ENCODE measurements at regions not wholly inside any gene's neighbourhood (a gene's known extent, or its start where the extent isn't known, plus 50 kb on each side); places are given as distances from the start of the nearest gene placed in this dataset.

- no peak for TF ChIP-seq FOXP4 (CRISPR knock-in tag; IDR thresholded peaks at IDR 0.05; ENCODE audit: borderline replicate concordance)
- TF ChIP-seq CBX8 (IDR thresholded peaks at IDR 0.05; ENCODE audit: borderline replicate concordance, extremely low read depth, low read depth, low read length, poor library complexity, severe bottlenecking), result no peak
- no peak for TF ChIP-seq ATF2 (CRISPR knock-in tag; IDR thresholded peaks at IDR 0.05)
- TF ChIP-seq ZNF780A (CRISPR knock-in tag; IDR thresholded peaks at IDR 0.05), result no peak
- no peak for TF ChIP-seq MXD1 (CRISPR knock-in tag; IDR thresholded peaks at IDR 0.05; ENCODE audit: borderline replicate concordance, poor library complexity, severe bottlenecking)
- no peak for TF ChIP-seq TCF3 (CRISPR knock-in tag; IDR thresholded peaks at IDR 0.05)
- TF ChIP-seq MAFG (tag; conservative IDR thresholded peaks at IDR 0.05), result no peak
- no peak for TF ChIP-seq ZBTB5 (IDR thresholded peaks at IDR 0.05)
- TF ChIP-seq ADNP (tag; IDR thresholded peaks at IDR 0.05), result no peak
- TF ChIP-seq ZNF175 (CRISPR knock-in tag; IDR thresholded peaks at IDR 0.05; ENCODE audit: low read depth), result no peak
- no peak for TF ChIP-seq NONO (IDR thresholded peaks at IDR 0.05; ENCODE audit: low read depth in 2 of 2, low read length in 1 of 2)
- no peak for TF ChIP-seq ILK (tag; IDR thresholded peaks at IDR 0.05; ENCODE audit: borderline replicate concordance, low read depth)
- no peak for TF ChIP-seq ZNF407 (IDR thresholded peaks at IDR 0.05; ENCODE audit: low read depth)
These were observed 149.2 kb downstream of the INSIG2 start (continued) for GRCh38 chr2:118237451-118237850.

Data from K562 (cell line).